HepG2 (cell line): ENCODE measurements at regions not wholly inside any gene's neighbourhood (a gene's known extent, or its start where the extent isn't known, plus 50 kb on each side); places are given as distances from the start of the nearest gene placed in this dataset.

Experiments used
- ATAC-seq: fragments of 200-7000 bp; cut with Tn5 transposase; 3 replicates; pipeline ENCODE4 v1.9.1; 2020; ENCODE audit warnings: mild to moderate bottlenecking, moderate library complexity
- BruUV-seq: library from RNA; stranded (reverse); fragments of 400-500 nt; replicated peaks from 2 replicates; lab custom pipeline; 2021; lab: Mats Ljungman, UMichigan
- CTCF ChIA-PET: fragments of 300-600 bp; formaldehyde crosslinking; extraction: SDS; loops from one replicate; lab custom pipeline; 2021; ENCODE audit warnings: low total read pairs, inconsistent platforms, low intra/inter-chr PET ratio; lab: Yijun Ruan, JAX
- POLR2A ChIA-PET: fragments of 350-600 bp; sonication (Branson Sonifier 250); formaldehyde crosslinking; loops from one replicate; lab custom pipeline; 2020; ENCODE audit warnings: antibody characterized with exemption, inconsistent platforms; lab: Yijun Ruan, JAX
- DNase-seq: peaks from one replicate; pipeline ENCODE4 v3.0.0-alpha.2; 2015; ENCODE audit warnings: low spot score
- FAIRE-seq: peaks from 3 replicates; lab custom pipeline; 2011; peaks lifted over from hg19 to GRCh38; lab: Jason Lieb, UNC
- H2AFZ ChIP-seq: one replicate; pipeline ENCODE4 v1.6.1; 2011; ENCODE audit warnings: low read length, inconsistent platforms
- H3K27ac ChIP-seq: fragments of 300-600 bp; 3 replicates; pipeline ENCODE4 v1.8.0; 2011; ENCODE audit warnings: mixed run types, mild to moderate bottlenecking, mixed read lengths, low read length, inconsistent platforms; ENCODE audit not compliant: insufficient read depth; ENCODE audit errors: extremely low read length
- H3K27me3 ChIP-seq, 2 experiments: fragments of 200-600 bp in 1 of 2; 2 replicates in 1 of 2; 3 replicates in 1 of 2; pipeline versions ENCODE4 v1.6.0 to v1.8.0; 2011; ENCODE audit warnings: low read length in 2 of 2, mild to moderate bottlenecking in 2 of 2, moderate library complexity in 2 of 2, inconsistent platforms in 1 of 2; ENCODE audit not compliant: insufficient read depth in 2 of 2, control insufficient read depth in 1 of 2
- H3K36me3 ChIP-seq, 2 experiments: fragments of 200-600 bp in 1 of 2; replicated peaks in 1 of 2; 2 replicates in 1 of 2; 3 replicates in 1 of 2; pipeline versions ENCODE4 v1.5.1 to v1.8.0; 2011; ENCODE audit warnings: low read length in 2 of 2, inconsistent platforms in 1 of 2; ENCODE audit not compliant: insufficient read depth in 2 of 2, control insufficient read depth in 1 of 2
- H3K4me1 ChIP-seq: 2 replicates; pipeline ENCODE4 v1.5.1; 2012; ENCODE audit warnings: low read length, inconsistent platforms; ENCODE audit not compliant: insufficient read depth
- H3K4me2 ChIP-seq: 2 replicates; pipeline ENCODE4 v1.6.0; 2011; ENCODE audit warnings: low read depth, low read length, inconsistent platforms
- H3K4me3 ChIP-seq, 3 experiments: fragments of 200-600 bp in 1 of 3; sonication (generic), shearing (Covaris generic) in 1 of 3; replicated peaks in 1 of 3; 2 replicates each; pipeline ENCODE4 v1.5.1; 2011 to 2016; ENCODE audit warnings: low read length in 3 of 3, inconsistent platforms in 2 of 3, low read depth in 2 of 3, mild to moderate bottlenecking in 2 of 3, control low read depth in 1 of 3, mixed read lengths in 1 of 3; ENCODE audit not compliant: insufficient read depth in 1 of 3
- H3K79me2 ChIP-seq: one replicate; pipeline ENCODE4 v1.6.1; 2011; ENCODE audit warnings: low read length, inconsistent platforms; ENCODE audit not compliant: insufficient read depth
- H3K9ac ChIP-seq: 2 replicates; pipeline ENCODE4 v1.6.0; 2011; ENCODE audit warnings: mild to moderate bottlenecking, low read depth, low read length, inconsistent platforms; ENCODE audit not compliant: insufficient read depth
- H3K9me3 ChIP-seq: 2 replicates; pipeline ENCODE4 v1.5.1; 2012; ENCODE audit warnings: mild to moderate bottlenecking, low read length
- H4K20me1 ChIP-seq: 2 replicates; pipeline ENCODE4 v1.6.0; 2011; ENCODE audit warnings: inconsistent platforms, mild to moderate bottlenecking, low read length, moderate library complexity; ENCODE audit not compliant: insufficient read depth
- ATAD3A ChIP-seq: sonication (generic); formaldehyde crosslinking; IDR thresholded peaks from 2 replicates; pipeline ENCODE4 v1.4.0; 2020; ENCODE audit warnings: missing genetic modification reagents
- BRCA1 ChIP-seq: sonication (generic); formaldehyde crosslinking; IDR thresholded peaks from 2 replicates; pipeline ENCODE4 v1.4.0; 2020; ENCODE audit warnings: missing genetic modification reagents
- CSRNP2 ChIP-seq: sonication (generic); formaldehyde crosslinking; conservative IDR thresholded peaks from 2 replicates; pipeline ENCODE4 v1.8.0; 2022; ENCODE audit warnings: low read depth, missing genetic modification reagents
- HOXA7 ChIP-seq: sonication (generic); formaldehyde crosslinking; IDR thresholded peaks from 2 replicates; pipeline ENCODE4 v1.8.1; 2022; ENCODE audit warnings: mild to moderate bottlenecking, missing genetic modification reagents, moderate library complexity
- KDM3A ChIP-seq: IDR thresholded peaks from 2 replicates; pipeline ENCODE4 v1.6.1; 2018; ENCODE audit warnings: low read depth, missing compliant biosample characterization
- MTF1 ChIP-seq: sonication (generic); formaldehyde crosslinking; IDR thresholded peaks from 2 replicates; pipeline ENCODE4 v1.5.0; 2020; ENCODE audit warnings: missing genetic modification reagents
- MYNN ChIP-seq: sonication (generic); formaldehyde crosslinking; IDR thresholded peaks from 2 replicates; pipeline ENCODE4 v1.4.0; 2020; ENCODE audit warnings: mild to moderate bottlenecking, low read depth, missing genetic modification reagents
- PHF20 ChIP-seq: sonication (generic); formaldehyde crosslinking; IDR thresholded peaks from 2 replicates; pipeline ENCODE4 v1.5.0; 2020; ENCODE audit warnings: mild to moderate bottlenecking, missing genetic modification reagents
- ZNF274 ChIP-seq: sonication (generic); formaldehyde crosslinking; IDR thresholded peaks from 2 replicates; pipeline ENCODE4 v1.5.1; 2020; ENCODE audit warnings: mild to moderate bottlenecking, missing genetic modification reagents
- ZNF329 ChIP-seq: sonication (generic); formaldehyde crosslinking; IDR thresholded peaks from 2 replicates; pipeline ENCODE4 v1.9.0; 2021; ENCODE audit warnings: low read depth, mild to moderate bottlenecking, missing genetic modification reagents
- ZNF557 ChIP-seq: sonication (generic); formaldehyde crosslinking; IDR thresholded peaks from 2 replicates; pipeline ENCODE4 v1.4.0; 2020; ENCODE audit warnings: missing genetic modification reagents
- ZNF569 ChIP-seq: sonication (generic); formaldehyde crosslinking; IDR thresholded peaks from 2 replicates; pipeline ENCODE4 v1.5.0; 2020; ENCODE audit warnings: mild to moderate bottlenecking, missing genetic modification reagents, moderate library complexity, borderline replicate concordance
- ZNF577 ChIP-seq: sonication (generic); formaldehyde crosslinking; IDR thresholded peaks from 2 replicates; pipeline ENCODE4 v1.4.0; 2020; ENCODE audit warnings: mild to moderate bottlenecking, low read depth, missing genetic modification reagents, borderline replicate concordance
- ZNF713 ChIP-seq: sonication (generic); formaldehyde crosslinking; IDR thresholded peaks from 2 replicates; pipeline ENCODE4 v1.4.0; 2020; ENCODE audit warnings: mild to moderate bottlenecking, missing genetic modification reagents
- ZNF747 ChIP-seq: sonication (generic); formaldehyde crosslinking; IDR thresholded peaks from 2 replicates; pipeline ENCODE4 v1.8.1; 2023; ENCODE audit warnings: missing genetic modification reagents, mild to moderate bottlenecking, borderline replicate concordance
- ZNF773 ChIP-seq: sonication (generic); formaldehyde crosslinking; IDR thresholded peaks from 2 replicates; pipeline ENCODE4 v1.4.0; 2020; ENCODE audit warnings: missing genetic modification reagents, borderline replicate concordance
- ZNF788 ChIP-seq: sonication (generic); formaldehyde crosslinking; IDR thresholded peaks from 2 replicates; pipeline ENCODE4 v1.5.0; 2020; ENCODE audit warnings: mild to moderate bottlenecking, missing genetic modification reagents, borderline replicate concordance
- ZNF792 ChIP-seq: IDR thresholded peaks from 2 replicates; pipeline ENCODE4 v1.6.1; 2016
- ZNF879 ChIP-seq: sonication (generic); formaldehyde crosslinking; IDR thresholded peaks from 2 replicates; pipeline ENCODE4 v1.8.1; 2023; ENCODE audit warnings: missing genetic modification reagents
- WGBS: methylation state at CpG from one replicate; pipeline ENCODE4 v1.1.6; 2017; ENCODE audit warnings: low lambda C conversion rate; 5-methylcytosine and 5-hydroxymethylcytosine counted together
- in situ Hi-C: cut with HindIII; loops from 2 replicates; pipeline ENCODE4 v1.10.0; 2017; ENCODE audit warnings: low pct_unique_long_range_greater_than_20kb; ENCODE audit not compliant: extremely low pct_ligation_motif_present
- intact Hi-C: fragments of 100-400 bp; cut with micrococcal nuclease; formaldehyde crosslinking; loops from one replicate; pipeline ENCODE4 v1.10.0; 2022; ENCODE audit not compliant: unreplicated experiment
- TF ChIP-seq, protein P1 (sequence below): sonication (generic); formaldehyde crosslinking; IDR thresholded peaks from 2 replicates; pipeline ENCODE4 v1.4.0; 2020; ENCODE audit warnings: missing genetic modification reagents

- no peak overlapping the region for H3K4me2 ChIP-seq
- TF ChIP-seq KDM3A (no peak), ZNF792 (CRISPR knock-in tag) (no peak), MYNN (CRISPR knock-in tag) (no peak), ZNF879 (no peak), ZNF274 (CRISPR knock-in tag) (no peak), ZNF557 (no peak), CSRNP2 (CRISPR knock-in tag) (no peak), ZNF773 (CRISPR knock-in tag) (no peak), HOXA7 (CRISPR knock-in tag) (no peak), MTF1 (CRISPR knock-in tag) (no peak), ZNF713 (no peak), PHF20 (CRISPR knock-in tag) (no peak), ATAD3A (CRISPR knock-in tag) (no peak), BRCA1 (CRISPR knock-in tag) (no peak), ZNF329 (CRISPR knock-in tag) (no peak), ZNF788 (CRISPR knock-in tag) (no peak), ZNF569 (CRISPR knock-in tag) (no peak), ZNF577 (CRISPR knock-in tag) (no peak), ZNF747 (CRISPR knock-in tag) (no peak)
- TF ChIP-seq, protein P1, sequence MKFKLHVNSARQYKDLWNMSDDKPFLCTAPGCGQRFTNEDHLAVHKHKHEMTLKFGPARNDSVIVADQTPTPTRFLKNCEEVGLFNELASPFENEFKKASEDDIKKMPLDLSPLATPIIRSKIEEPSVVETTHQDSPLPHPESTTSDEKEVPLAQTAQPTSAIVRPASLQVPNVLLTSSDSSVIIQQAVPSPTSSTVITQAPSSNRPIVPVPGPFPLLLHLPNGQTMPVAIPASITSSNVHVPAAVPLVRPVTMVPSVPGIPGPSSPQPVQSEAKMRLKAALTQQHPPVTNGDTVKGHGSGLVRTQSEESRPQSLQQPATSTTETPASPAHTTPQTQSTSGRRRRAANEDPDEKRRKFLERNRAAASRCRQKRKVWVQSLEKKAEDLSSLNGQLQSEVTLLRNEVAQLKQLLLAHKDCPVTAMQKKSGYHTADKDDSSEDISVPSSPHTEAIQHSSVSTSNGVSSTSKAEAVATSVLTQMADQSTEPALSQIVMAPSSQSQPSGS (CRISPR knock-in tag): no peak
- no peaks in the 10 kb centered on the region for H3K9me3 ChIP-seq
- ATAC-seq (no peak), FAIRE-seq (no peak), DNase-seq (no peak)
- H3K4me1 ChIP-seq: peaks cover 6% of the 10 kb centered on the region
- H3K79me2 ChIP-seq: no peaks in the 10 kb centered on the region
- POLR2A ChIA-PET: no interaction called here
- H3K4me3 ChIP-seq: no peak overlapping the region
- H3K27ac ChIP-seq: no peak overlapping the region
- H4K20me1 ChIP-seq: no peaks in the 10 kb centered on the region
- H2AFZ ChIP-seq: no peak overlapping the region
- CTCF ChIA-PET: no interaction called here
- 33% methylated on average over 7 of the region's 7 CpGs for WGBS
- H3K9ac ChIP-seq: no peak overlapping the region
- in situ Hi-C loops: no loop called here
- no TSS peak for BruUV-seq
- intact Hi-C loops: no loop called here
- no peaks in the 10 kb centered on the region for H3K27me3 ChIP-seq
- H3K36me3 ChIP-seq: no peaks in the 10 kb centered on the region
Measured at GRCh38 chr6:134511984-134512683, 194.2 kb upstream of the SGK1 start.
